HFFc6 (cell line): ENCODE measurements at regions not wholly inside any gene's neighbourhood (a gene's known extent, or its start where the extent isn't known, plus 50 kb on each side); places are given as distances from the start of the nearest gene placed in this dataset.
"Not testable (repeated sequence)": the region's sequence is repeated elsewhere in the genome, so short reads cannot be mapped to it uniquely, and the experiment has no call there.

ENCODE experiments used
- DNase-seq: peaks from one replicate; pipeline ENCODE4 v3.0.0-alpha.2; 2018
- H3K27ac Mint-ChIP-seq: 2 replicates; pipeline ENCODE4 v1.8.0; 2020; ENCODE audit warnings: mild to moderate bottlenecking, mixed read lengths
- H3K27me3 Mint-ChIP-seq: 2 replicates; pipeline ENCODE4 v1.8.0; 2021; ENCODE audit warnings: mild to moderate bottlenecking, moderate library complexity, mixed read lengths; ENCODE audit not compliant: insufficient read depth
- H3K36me3 Mint-ChIP-seq: 2 replicates; pipeline ENCODE4 v1.8.0; 2021; ENCODE audit warnings: low read depth, mixed read lengths
- H3K4me1 Mint-ChIP-seq: 2 replicates; pipeline ENCODE4 v1.8.0; 2020; ENCODE audit warnings: low read depth, mixed read lengths
- H3K4me3 Mint-ChIP-seq: 2 replicates; pipeline ENCODE4 v1.8.0; 2020; ENCODE audit warnings: mild to moderate bottlenecking, moderate library complexity, mixed read lengths
- H3K9me3 Mint-ChIP-seq: 2 replicates; pipeline ENCODE4 v1.8.0; 2020; ENCODE audit warnings: mild to moderate bottlenecking, mixed read lengths
- TF ChIP-seq, protein P1 (sequence below): fragments of 200-600 bp; sonication (generic); IDR thresholded peaks from 2 replicates; pipeline ENCODE4 v1.5.0; 2021; ENCODE audit warnings: antibody characterized with exemption, mild to moderate bottlenecking

DNA sequence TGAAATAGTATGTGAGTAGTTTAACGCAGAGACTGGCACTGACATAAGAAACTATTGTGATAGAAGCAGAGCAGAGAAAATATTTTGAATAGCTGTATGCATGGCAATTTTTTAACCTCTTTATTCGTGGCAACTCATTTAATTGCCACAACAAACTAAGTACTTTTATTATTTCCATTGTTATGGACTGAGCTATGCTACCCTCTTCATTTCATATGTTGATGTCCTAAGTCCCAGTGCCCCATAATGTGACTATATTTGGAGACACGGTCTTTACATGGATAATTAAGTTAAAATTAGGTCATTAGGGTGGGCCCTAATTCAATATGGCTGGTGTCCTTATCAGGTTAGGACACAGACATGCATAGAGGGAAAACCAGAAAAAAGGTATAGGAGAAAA, 86.1 kb upstream of the PRSS3 start:
- Mint-ChIP-seq H3K27me3 (peaks cover 20% of the 10 kb centered on the region), H3K4me3 (no peak overlapping the region), H3K9me3 (no peaks in the 10 kb centered on the region), H3K36me3 (no peaks in the 10 kb centered on the region), H3K27ac (no peak overlapping the region), H3K4me1 (no peaks in the 10 kb centered on the region)
- DNase-seq = no peak
- TF ChIP-seq, protein P1, sequence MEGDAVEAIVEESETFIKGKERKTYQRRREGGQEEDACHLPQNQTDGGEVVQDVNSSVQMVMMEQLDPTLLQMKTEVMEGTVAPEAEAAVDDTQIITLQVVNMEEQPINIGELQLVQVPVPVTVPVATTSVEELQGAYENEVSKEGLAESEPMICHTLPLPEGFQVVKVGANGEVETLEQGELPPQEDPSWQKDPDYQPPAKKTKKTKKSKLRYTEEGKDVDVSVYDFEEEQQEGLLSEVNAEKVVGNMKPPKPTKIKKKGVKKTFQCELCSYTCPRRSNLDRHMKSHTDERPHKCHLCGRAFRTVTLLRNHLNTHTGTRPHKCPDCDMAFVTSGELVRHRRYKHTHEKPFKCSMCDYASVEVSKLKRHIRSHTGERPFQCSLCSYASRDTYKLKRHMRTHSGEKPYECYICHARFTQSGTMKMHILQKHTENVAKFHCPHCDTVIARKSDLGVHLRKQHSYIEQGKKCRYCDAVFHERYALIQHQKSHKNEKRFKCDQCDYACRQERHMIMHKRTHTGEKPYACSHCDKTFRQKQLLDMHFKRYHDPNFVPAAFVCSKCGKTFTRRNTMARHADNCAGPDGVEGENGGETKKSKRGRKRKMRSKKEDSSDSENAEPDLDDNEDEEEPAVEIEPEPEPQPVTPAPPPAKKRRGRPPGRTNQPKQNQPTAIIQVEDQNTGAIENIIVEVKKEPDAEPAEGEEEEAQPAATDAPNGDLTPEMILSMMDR = no peak

DNA sequence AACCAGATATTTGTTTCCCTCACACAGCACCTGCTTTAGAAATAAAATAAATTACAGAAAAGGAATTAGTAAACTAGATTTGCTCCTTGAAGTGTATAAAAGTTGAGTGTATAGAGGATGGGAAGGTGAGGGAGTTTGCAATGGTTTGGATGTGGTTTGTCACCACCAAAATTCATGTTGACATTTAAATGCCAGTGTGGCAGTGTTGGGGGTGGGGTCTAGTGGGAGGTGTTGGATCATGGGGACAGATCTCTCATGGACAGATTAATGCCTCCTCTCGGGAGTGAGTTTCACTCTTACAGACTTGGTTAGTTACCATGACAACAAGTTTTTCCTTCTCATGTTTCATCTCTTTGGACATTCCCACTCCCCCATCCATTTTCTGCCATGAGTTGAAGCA, 83.9 kb upstream of the PRSS3 start:
- peaks cover 21% of the 10 kb centered on the region for H3K27me3 Mint-ChIP-seq
- not testable (repeated sequence) for H3K9me3 Mint-ChIP-seq, H3K4me1 Mint-ChIP-seq, H3K27ac Mint-ChIP-seq, H3K36me3 Mint-ChIP-seq, H3K4me3 Mint-ChIP-seq, DNase-seq

DNA sequence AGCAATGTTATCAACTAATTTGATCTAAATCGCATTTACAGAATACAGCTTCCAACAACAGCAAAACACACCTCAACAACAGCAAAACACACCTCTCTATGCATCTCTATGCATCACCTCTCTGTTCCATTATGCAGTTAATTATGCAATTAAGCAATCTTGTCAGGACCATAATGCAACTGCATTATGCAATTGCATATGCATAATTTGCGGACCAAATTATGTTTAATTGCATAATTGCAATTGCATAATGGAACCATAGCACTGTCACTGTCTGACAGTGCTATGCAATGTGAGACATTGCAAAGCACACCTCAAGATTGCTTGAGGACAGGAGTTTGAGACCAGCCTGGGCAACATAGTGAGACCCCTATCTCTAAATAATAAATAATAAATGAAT, 80.4 kb upstream of the PRSS3 start:
- no peaks in the 10 kb centered on the region for H3K9me3 Mint-ChIP-seq
- no peak for DNase-seq

DNA sequence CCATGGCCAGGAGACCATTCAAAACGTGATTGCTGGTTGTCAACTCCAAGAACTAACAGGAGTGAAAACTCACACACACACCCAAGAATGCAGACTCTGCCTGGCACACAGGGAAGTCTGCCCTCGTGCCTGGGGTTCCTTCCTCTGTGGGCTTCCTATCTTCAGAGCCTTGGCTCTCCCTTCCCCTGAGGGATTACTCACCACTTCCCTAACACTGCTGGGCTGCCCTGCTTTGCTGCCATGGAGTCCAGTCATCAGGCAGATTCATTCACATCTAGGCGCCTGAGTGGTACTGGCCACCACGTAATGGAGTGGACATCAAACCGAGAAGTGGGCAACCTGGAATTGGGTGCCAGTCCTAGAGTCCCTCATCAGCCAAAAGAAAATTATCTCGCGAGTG, 76.4 kb upstream of the PRSS3 start:
- Mint-ChIP-seq H3K27ac (no peak overlapping the region), H3K4me3 (no peak overlapping the region; the same call in 1 of the 2 replicates), H3K4me1 (peaks cover 16% of the 10 kb centered on the region), H3K9me3 (no peaks in the 10 kb centered on the region), H3K27me3 (peaks cover 21% of the 10 kb centered on the region), H3K36me3 (no peaks in the 10 kb centered on the region)
- TF ChIP-seq, protein P1 = no peak
- DNase-seq = peak; percentile 39

More for the DNA sequence above, 80.4 kb upstream of the PRSS3 start:
- Mint-ChIP-seq H3K4me1 (peaks cover 16% of the 10 kb centered on the region), H3K27me3 (peaks cover 25% of the 10 kb centered on the region), H3K4me3 (no peak overlapping the region), H3K36me3 (no peaks in the 10 kb centered on the region), H3K27ac (no peak overlapping the region)
- TF ChIP-seq, protein P1 = no peak

DNA sequence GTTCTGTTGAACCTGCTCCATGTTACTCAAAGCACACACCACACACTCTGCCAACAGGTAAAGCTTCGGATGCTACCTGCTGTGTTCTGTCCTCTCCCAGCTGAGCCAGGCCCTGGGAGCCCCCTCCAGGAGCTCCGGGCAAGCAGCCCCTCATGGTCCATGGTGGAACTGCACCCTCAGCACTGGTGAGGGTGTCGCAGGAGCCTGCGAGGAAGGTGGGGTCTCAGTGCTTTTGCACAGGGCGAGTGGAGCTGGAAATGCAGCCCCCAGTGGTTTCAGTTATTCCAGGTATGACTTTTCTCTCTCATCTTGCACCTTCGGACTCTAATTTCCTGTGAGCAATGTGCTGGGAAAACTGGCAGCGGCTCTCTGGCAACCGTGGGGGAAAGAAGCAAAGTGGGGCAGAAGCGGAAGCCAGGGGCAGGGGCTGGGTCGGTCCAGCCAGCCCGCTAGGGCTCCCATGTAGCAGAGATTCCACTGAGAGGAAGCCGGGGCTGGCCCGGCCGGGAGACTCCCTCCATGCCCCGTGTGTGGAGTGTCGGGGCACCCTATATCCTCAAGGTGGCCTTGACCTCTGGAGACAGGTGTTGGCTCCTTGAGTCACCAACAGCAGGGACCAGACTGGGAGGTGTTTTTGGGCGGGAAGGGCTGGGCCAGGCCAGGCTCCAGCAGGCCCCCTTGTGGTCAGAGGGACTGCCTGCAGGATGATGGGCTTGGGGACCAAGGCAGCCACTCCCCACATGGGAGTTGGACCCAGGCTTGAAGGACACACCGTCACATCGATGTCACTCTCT, 75.6 kb upstream of the PRSS3 start:
- Mint-ChIP-seq H3K27ac (no peak overlapping the region), H3K4me1 (peaks cover 16% of the 10 kb centered on the region), H3K9me3 (no peaks in the 10 kb centered on the region), H3K27me3 (peaks cover 21% of the 10 kb centered on the region), H3K36me3 (no peaks in the 10 kb centered on the region), H3K4me3 (no peak overlapping the region)
- peak; percentile 15 for DNase-seq
- TF ChIP-seq, protein P1 = peak; percentile 81

DNA sequence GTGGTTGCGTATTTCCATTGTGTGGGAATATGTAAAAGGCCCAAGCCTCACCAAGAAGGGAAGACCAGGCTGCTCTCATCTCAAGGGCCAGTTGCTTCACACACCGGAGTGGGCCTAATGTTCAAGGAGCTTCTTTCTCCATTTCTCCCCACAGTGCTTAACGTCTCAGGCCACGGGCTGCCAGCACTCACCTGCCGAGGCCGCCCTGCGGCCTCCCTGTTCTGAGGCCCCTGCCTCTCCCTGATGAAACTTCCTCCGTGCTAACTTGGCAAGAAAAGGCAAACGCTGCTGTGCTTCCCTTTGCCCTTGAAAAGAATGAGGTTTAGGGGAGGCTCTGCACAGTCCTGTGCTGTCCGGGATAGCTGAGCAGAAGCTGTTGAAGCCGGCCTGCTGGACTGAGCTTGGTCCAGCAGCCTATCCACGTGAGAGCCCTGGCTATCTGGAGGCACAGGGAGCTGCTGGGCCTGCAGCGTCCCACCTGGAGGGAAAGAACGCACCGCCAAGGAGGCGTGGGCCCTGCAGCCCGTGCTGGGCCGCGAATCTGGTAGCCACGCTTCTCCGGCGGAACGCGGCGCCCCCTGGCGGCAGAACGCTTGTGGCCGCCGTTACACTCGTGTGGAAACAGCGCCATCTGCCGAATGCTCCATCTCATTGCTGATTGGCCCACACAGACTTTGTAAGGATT, 73.5 kb upstream of the PRSS3 start:
- peak; percentile 67 for DNase-seq
- Mint-ChIP-seq H3K36me3 (no peaks in the 10 kb centered on the region), H3K27ac (no peak overlapping the region), H3K27me3 (peaks cover 33% of the 10 kb centered on the region), H3K9me3 (peaks cover under 1% of the 10 kb centered on the region; the same call in 1 of the 2 replicates), H3K4me1 (peaks cover 16% of the 10 kb centered on the region), H3K4me3 (no peak overlapping the region)
- TF ChIP-seq, protein P1 = peak; percentile 100
